ENCODE measurements at regions not wholly inside any gene's neighbourhood (a gene's known extent, or its start where the extent isn't known, plus 50 kb on each side); places are given as distances from the start of the nearest gene placed in this dataset.

- Histone ChIP-seq H3K9me3 (no peaks in the 10 kb centered on the region), H3K4me1 (no peaks in the 10 kb centered on the region), H3K4me3 (no peak overlapping the region), H3K27me3 (no peaks in the 10 kb centered on the region), H3K36me3 (no peaks in the 10 kb centered on the region), H3K27ac (no peak overlapping the region)
- in situ Hi-C loops (cut with MboI; ENCODE audit: low pct_ligation_motif_present in 1 of 4, low pct_unique_long_range_greater_than_20kb in 1 of 4, low sequenced_read_pairs in 3 of 4), result no loop called here
- no peak for DNase-seq
- WGBS, 2 donors (ENCODE audit: low coverage in 1 of 2), result 64 to 67% methylated on average over 3 of the region's 3 CpGs
- TF ChIP-seq POLR2A (IDR thresholded peaks at IDR 0.05) (no peak), EP300 (IDR thresholded peaks at IDR 0.05; ENCODE audit: low read depth) (no peak), CTCF (IDR thresholded peaks at IDR 0.05) (no peak), POLR2AphosphoS5 (IDR thresholded peaks at IDR 0.05) (no peak)
- intact Hi-C loops (cut with DNase I; ENCODE audit: low total_unique reads), result no loop called here
These were observed 1529.0 kb downstream of the CDH11 start for GRCh38 chr16:63592852-63593251.

- Histone ChIP-seq H3K27me3 (no peaks in the 10 kb centered on the region), H3K36me3 (no peaks in the 10 kb centered on the region), H3K9me3 (no peaks in the 10 kb centered on the region), H3K27ac (no peak overlapping the region), H3K4me1 (no peaks in the 10 kb centered on the region), H3K4me3 (no peak overlapping the region)
- intact Hi-C loops (cut with DNase I; ENCODE audit: low total_unique reads) (no loop called here), in situ Hi-C loops (cut with MboI; ENCODE audit: low pct_ligation_motif_present in 1 of 4, low pct_unique_long_range_greater_than_20kb in 1 of 4, low sequenced_read_pairs in 3 of 4) (no loop called here)
- WGBS, 2 donors (ENCODE audit: low coverage in 1 of 2), result 65 to 67% methylated on average over 2 to 5 of the region's 5 CpGs
- no peak for TF ChIP-seq POLR2AphosphoS5 (IDR thresholded peaks at IDR 0.05)
- no peak for TF ChIP-seq CTCF (IDR thresholded peaks at IDR 0.05)
- no peak for TF ChIP-seq EP300 (IDR thresholded peaks at IDR 0.05; ENCODE audit: low read depth)
- TF ChIP-seq POLR2A (IDR thresholded peaks at IDR 0.05), result no peak
- DNase-seq, result no peak
These were observed 1540.3 kb downstream of the CDH11 start for GRCh38 chr16:63581570-63581969.

GRCh38 chr16:63578791-63579190 is 1542.6 kb upstream of the CDH8 start:
- WGBS, 2 donors (ENCODE audit: low coverage in 1 of 2), result 79 to 84% methylated on average over 1 of the region's 1 CpG

GRCh38 chr16:63577891-63578290 is 1541.7 kb upstream of the CDH8 start:
- TF ChIP-seq POLR2AphosphoS5 (IDR thresholded peaks at IDR 0.05), result no peak
- no peak for TF ChIP-seq EP300 (IDR thresholded peaks at IDR 0.05; ENCODE audit: low read depth)
- no peak for TF ChIP-seq CTCF (IDR thresholded peaks at IDR 0.05)
- no peak for TF ChIP-seq POLR2A (IDR thresholded peaks at IDR 0.05)
- Histone ChIP-seq H3K27ac (no peak overlapping the region), H3K27me3 (no peaks in the 10 kb centered on the region), H3K36me3 (no peaks in the 10 kb centered on the region), H3K4me1 (no peaks in the 10 kb centered on the region), H3K4me3 (no peak overlapping the region), H3K9me3 (no peaks in the 10 kb centered on the region)
- in situ Hi-C loops (cut with MboI; ENCODE audit: low pct_ligation_motif_present in 1 of 4, low pct_unique_long_range_greater_than_20kb in 1 of 4, low sequenced_read_pairs in 3 of 4), result no loop called here
- intact Hi-C loops (cut with DNase I; ENCODE audit: low total_unique reads), result no loop called here
- no peak for DNase-seq

More at GRCh38 chr16:63578791-63579190, 1542.6 kb upstream of the CDH8 start:
- Histone ChIP-seq H3K36me3 (no peaks in the 10 kb centered on the region), H3K4me3 (no peak overlapping the region), H3K27ac (no peak overlapping the region), H3K4me1 (no peaks in the 10 kb centered on the region), H3K27me3 (no peaks in the 10 kb centered on the region), H3K9me3 (no peaks in the 10 kb centered on the region)
- no peak for DNase-seq
- in situ Hi-C loops (cut with MboI; ENCODE audit: low pct_ligation_motif_present in 1 of 4, low pct_unique_long_range_greater_than_20kb in 1 of 4, low sequenced_read_pairs in 3 of 4) (no loop called here), intact Hi-C loops (cut with DNase I; ENCODE audit: low total_unique reads) (no loop called here)
- no peak for TF ChIP-seq CTCF (IDR thresholded peaks at IDR 0.05)
- no peak for TF ChIP-seq POLR2AphosphoS5 (IDR thresholded peaks at IDR 0.05)
- TF ChIP-seq POLR2A (IDR thresholded peaks at IDR 0.05), result no peak
- TF ChIP-seq EP300 (IDR thresholded peaks at IDR 0.05; ENCODE audit: low read depth), result no peak

Data from transverse colon (tissue), 4 donors.